Natural killer cell treated with Interleukin-12 subunit alpha and Interleukin-12 subunit beta and Interleukin-15 and Interleukin-18, amount 100 ng/mL, for 72 hours (primary cell): ENCODE measurements at regions not wholly inside any gene's neighbourhood (a gene's known extent, or its start where the extent isn't known, plus 50 kb on each side); places are given as distances from the start of the nearest gene placed in this dataset.

Source experiments
- ATAC-seq, 2 donors: fragments of 150-1000 bp; cut with Tn5 transposase in 1 of 2; sonication (Bioruptor Pico), chemical (Tn5 transposase) in 1 of 2; 2 replicates each; pipeline ENCODE4 v1.10.0; 2021
- DNase-seq: peaks from one replicate; pipeline ENCODE4 v3.0.0; 2022; ENCODE audit warnings: low spot score
- H3K27ac Mint-ChIP-seq, 2 donors: 1 replicate in 1 of 2; 2 replicates in 1 of 2; pipeline ENCODE4 v1.8.0; 2022; ENCODE audit warnings: mixed read lengths in 2 of 2, mild to moderate bottlenecking in 1 of 2, moderate library complexity in 1 of 2
- H3K27me3 Mint-ChIP-seq, 2 donors: 1 replicate in 1 of 2; 2 replicates in 1 of 2; pipeline ENCODE4 v1.8.0; 2022; ENCODE audit warnings: mixed read lengths in 2 of 2
- H3K36me3 Mint-ChIP-seq: one replicate; pipeline ENCODE4 v1.8.0; 2022; ENCODE audit warnings: mixed read lengths
- H3K4me1 Mint-ChIP-seq, 2 donors: 1 replicate in 1 of 2; 2 replicates in 1 of 2; pipeline ENCODE4 v1.8.0; 2022; ENCODE audit warnings: low read depth in 2 of 2, mixed read lengths in 2 of 2, mild to moderate bottlenecking in 1 of 2
- H3K4me3 Mint-ChIP-seq: one replicate; pipeline ENCODE4 v1.8.0; 2022; ENCODE audit warnings: mixed read lengths
- H3K9me3 Mint-ChIP-seq: 2 replicates; pipeline ENCODE4 v1.8.0; 2022; ENCODE audit warnings: mixed read lengths

DNA sequence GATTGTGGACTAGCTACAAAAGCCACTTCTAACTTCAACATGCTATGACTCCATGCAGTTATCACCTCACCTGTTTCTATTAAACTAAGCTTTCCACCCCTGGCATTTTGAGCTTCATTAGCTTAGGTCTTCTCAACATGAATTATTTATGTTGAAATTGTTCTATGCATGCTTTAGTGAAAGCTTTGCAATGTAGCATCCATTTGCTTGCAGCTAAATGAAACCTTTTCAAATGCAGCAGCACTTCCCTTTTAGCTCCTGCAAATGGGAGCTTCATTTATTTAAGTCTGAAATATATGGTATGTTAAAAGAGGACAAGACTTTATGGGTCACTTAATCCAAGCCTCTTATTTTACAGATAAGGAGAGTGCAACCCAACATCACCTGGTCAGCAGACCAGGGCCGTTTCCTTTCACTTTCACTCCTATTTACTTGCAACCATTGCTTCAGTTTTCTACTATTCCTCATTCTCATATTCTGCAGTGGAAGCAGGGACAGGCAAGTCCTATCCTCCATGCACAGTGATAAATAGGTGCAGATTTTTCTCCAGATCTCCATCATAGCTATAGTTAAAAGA, 56.4 kb upstream of the SAMSN1 start:
- Mint-ChIP-seq H3K27me3 (no peaks in the 10 kb centered on the region), H3K36me3 (peaks cover 17% of the 10 kb centered on the region), H3K27ac (peak overlapping the region; percentile 13 to 15), H3K4me3 (peak overlapping the region; percentile 53), H3K9me3 (peaks cover 3% of the 10 kb centered on the region), H3K4me1 (peaks cover 33 to 35% of the 10 kb centered on the region in 2 donors)
- ATAC-seq = peak; percentile 51 to 62
- DNase-seq = no peak

DNA sequence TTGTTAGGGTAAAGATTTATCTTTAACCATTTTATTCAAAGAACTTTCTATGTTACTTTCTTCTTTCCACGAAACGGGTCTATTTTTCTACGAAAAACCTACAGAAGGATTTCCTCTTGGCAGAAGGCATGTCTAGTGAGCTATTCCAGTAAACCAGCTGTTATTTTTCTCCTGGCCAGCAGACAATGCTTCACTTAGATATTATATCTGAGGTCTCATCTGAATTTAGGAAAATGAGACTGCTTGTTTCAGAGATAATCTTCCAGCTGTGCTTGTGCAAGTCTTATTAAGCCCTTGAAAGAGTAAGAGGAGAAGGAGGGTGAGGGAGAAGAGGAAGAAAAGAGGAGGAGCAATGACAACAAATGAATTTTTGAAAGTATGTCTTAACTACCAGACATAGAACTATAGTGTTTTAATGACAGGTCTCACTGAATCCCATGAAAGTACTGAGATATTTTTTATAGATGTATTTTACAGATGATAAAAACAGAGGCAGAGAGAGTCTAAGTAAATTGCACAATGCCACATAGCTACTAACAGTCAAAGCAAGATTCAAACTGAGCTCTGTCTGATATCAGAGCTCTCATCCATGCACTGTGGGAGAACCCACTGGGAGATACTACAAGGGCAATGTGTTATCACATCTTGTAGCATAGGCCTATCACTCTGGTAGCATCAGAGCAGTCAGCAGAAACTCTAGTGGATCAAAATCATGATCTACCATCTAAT, 54.6 kb upstream of the SAMSN1 start:
- H3K4me1 Mint-ChIP-seq = peaks cover 36 to 37% of the 10 kb centered on the region in 2 donors
- ATAC-seq = peak; percentile 60 to 84
- H3K9me3 Mint-ChIP-seq = peaks cover 3% of the 10 kb centered on the region
- H3K4me3 Mint-ChIP-seq = peak overlapping the region; percentile 48
- peak overlapping the region; percentile 72 to 87 for H3K27ac Mint-ChIP-seq
- DNase-seq = no peak
- H3K27me3 Mint-ChIP-seq = no peaks in the 10 kb centered on the region
- H3K36me3 Mint-ChIP-seq = peaks cover 30% of the 10 kb centered on the region

DNA sequence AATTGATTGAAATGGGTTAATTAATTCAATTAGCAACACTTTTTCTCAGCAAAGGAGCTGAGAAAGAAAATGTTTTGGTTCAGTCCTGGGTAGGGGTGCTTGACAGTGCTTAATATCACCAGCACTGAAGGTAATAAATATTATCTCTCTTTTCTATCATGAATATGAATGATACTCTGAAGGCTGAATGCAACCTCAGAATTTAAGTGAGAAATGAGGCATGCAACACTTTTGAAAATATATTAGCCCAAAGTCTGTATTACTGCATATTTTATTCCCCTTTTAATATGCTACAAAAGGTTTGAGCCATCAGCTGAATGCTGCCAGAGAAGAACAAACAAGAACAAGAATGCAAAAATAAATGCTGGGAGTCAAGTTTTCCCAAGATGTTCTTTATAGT, 52.0 kb upstream of the SAMSN1 start:
- ATAC-seq = no peak
- peaks cover 10% of the 10 kb centered on the region for H3K9me3 Mint-ChIP-seq
- no peak for DNase-seq
- peaks cover 38% of the 10 kb centered on the region for H3K36me3 Mint-ChIP-seq
- H3K27me3 Mint-ChIP-seq = no peaks in the 10 kb centered on the region
- H3K4me1 Mint-ChIP-seq = peaks cover 44 to 45% of the 10 kb centered on the region in 2 donors
- no peak overlapping the region for H3K4me3 Mint-ChIP-seq
- peak overlapping the region in 1 of 2 donors; percentile 28 for H3K27ac Mint-ChIP-seq
